ENCODE measurements at regions not wholly inside any gene's neighbourhood (a gene's known extent, or its start where the extent isn't known, plus 50 kb on each side); places are given as distances from the start of the nearest gene placed in this dataset.

GRCh38 chr12:93089805-93090569 is 160.9 kb upstream of the EEA1 start:
- H3K56ac ChIP-seq (ENCODE audit: extremely low read depth, insufficient read depth, low read length): 0 out of 2 replicates have a peak overlapping the region, but pooled peaks have one; percentile 17
- in situ Hi-C loops (cut with MboI; ENCODE audit: low sequenced_read_pairs): no loop called here
- dilution Hi-C loops (cut with HindIII; ENCODE audit: low sequenced_read_pairs, unreplicated experiment): no loop called here

More at GRCh38 chr12:93089805-93090569, 160.9 kb upstream of the EEA1 start:
- DNase-seq (peak; percentile 99), ATAC-seq (ENCODE audit: low read depth) (peak; percentile 92)
- Histone ChIP-seq H3K4me3 (ENCODE audit: insufficient read depth, low read depth, low read length) (no peak overlapping the region), H3K27me3 (ENCODE audit: control insufficient read depth, insufficient read depth, low read length) (no peaks in the 10 kb centered on the region), H2BK5ac (ENCODE audit: low read depth, low read length, poor library complexity, severe bottlenecking) (peak overlapping the region; percentile 98), H4K5ac (ENCODE audit: low read depth, low read length) (peak overlapping the region; percentile 92; the same call in 1 of the 2 replicates), H4K20me1 (ENCODE audit: insufficient read depth, low read length) (no peaks in the 10 kb centered on the region), H2AK5ac (ENCODE audit: low read depth, low read length) (peak overlapping the region; percentile 93), H4K8ac (ENCODE audit: low read depth in 2 of 2, low read length in 2 of 2) (peak overlapping the region; percentile 16 to 95; a peak in 3 of 4 replicates), H3K14ac (replicated peaks; ENCODE audit: low read depth, low read length) (peak overlapping the region; percentile 92), H2BK120ac (ENCODE audit: low read depth, low read length) (peak overlapping the region; percentile 97), H2BK20ac (ENCODE audit: low read depth, low read length) (peak overlapping the region; percentile 98), H2BK15ac (ENCODE audit: low read depth, low read length) (peak overlapping the region; percentile 61; the same call in 1 of the 3 replicates), H2AFZ (replicated peaks; ENCODE audit: low read length, poor library complexity) (peak overlapping the region; percentile 76), H3K9me1 (ENCODE audit: insufficient read depth, low read length) (peaks cover 5% of the 10 kb centered on the region; the same call in 1 of the 2 replicates), H3K79me1 (ENCODE audit: low read depth in 1 of 2, low read length in 2 of 2) (no peaks in the 10 kb centered on the region), H3K27ac (ENCODE audit: insufficient read depth, low read length) (peak overlapping the region; percentile 81), H3K9ac (ENCODE audit: low read depth, low read length) (no peak overlapping the region), H4K91ac (ENCODE audit: insufficient read depth, low read depth, low read length) (peak overlapping the region; percentile 71), H3K18ac (ENCODE audit: low read depth, low read length) (peak overlapping the region; percentile 96; the same call in 1 of the 2 replicates), H3K4me2 (ENCODE audit: low read depth, low read length) (no peak overlapping the region; the same call in 1 of the 2 replicates), H2AK9ac (replicated peaks; ENCODE audit: low read depth, low read length, poor library complexity) (peak overlapping the region; percentile 84), H3K4ac (ENCODE audit: low read depth, low read length) (peak overlapping the region; percentile 94), H3K9me3 (ENCODE audit: control insufficient read depth, insufficient read depth, low read length) (peaks cover 2% of the 10 kb centered on the region), H3K23ac (ENCODE audit: low read depth, low read length) (peak overlapping the region; percentile 89; the same call in 1 of the 2 replicates), H3K4me1 (ENCODE audit: control insufficient read depth, insufficient read depth, low read length) (peaks cover 7% of the 10 kb centered on the region), H3K36me3 (ENCODE audit: control insufficient read depth, insufficient read depth, low read length) (no peaks in the 10 kb centered on the region)
- BruUV-seq (replicated peaks): no TSS peak
- 0% methylated on average over 1 of the region's 5 CpGs; no CpG with 5 or more reads in 1 of the 2 experiments for WGBS, 2 experiments (ENCODE audit: extremely low coverage in 2 of 2, insufficient read length in 1 of 2)
- TF ChIP-seq FOS (IDR thresholded peaks at IDR 0.05; ENCODE audit: low read depth, low read length): peak; percentile 94
- TF ChIP-seq RCOR1 (IDR thresholded peaks at IDR 0.05; ENCODE audit: insufficient replicate concordance, low read length): peak; percentile 21
- TF ChIP-seq SMC3 (IDR thresholded peaks at IDR 0.05; ENCODE audit: low read depth, low read length): no peak
- peak; percentile 90 for TF ChIP-seq BHLHE40 (IDR thresholded peaks at IDR 0.05; ENCODE audit: low read depth, low read length)
- TF ChIP-seq ELK1 (IDR thresholded peaks at IDR 0.05; ENCODE audit: borderline replicate concordance, low read depth, low read length): no peak
- no peak for TF ChIP-seq NFE2L2 (IDR thresholded peaks at IDR 0.05; ENCODE audit: low read depth, low read length)
- TF ChIP-seq CTCF (conservative IDR thresholded peaks at IDR 0.05; ENCODE audit: low read depth, low read length): no peak
- TF ChIP-seq CEBPB (IDR thresholded peaks at IDR 0.05; ENCODE audit: low read depth, low read length): peak; percentile 85
- no peak; the same call in 1 of the 2 replicates for TF ChIP-seq MAFK (IDR thresholded peaks at IDR 0.05; ENCODE audit: low read depth, low read length)
- no peak for TF ChIP-seq MAZ (IDR thresholded peaks at IDR 0.05; ENCODE audit: borderline replicate concordance, low read depth, low read length)
- ChIA-PET POLR2A (ENCODE audit: unreplicated experiment) (no interaction called here), CTCF (no interaction called here)
- intact Hi-C loops (cut with micrococcal nuclease): no loop called here

Measured in IMR-90 (cell line).